Activated CD4-positive, alpha-beta T cell treated with anti-CD3 and anti-CD28 coated beads, Interleukin-2, amount 10 ng/mL, durations not matched to agents 24 days and 14 days (primary cell): ENCODE measurements at regions not wholly inside any gene's neighbourhood (a gene's known extent, or its start where the extent isn't known, plus 50 kb on each side); places are given as distances from the start of the nearest gene placed in this dataset.

Source experiments
- DNase-seq: peaks from one replicate; pipeline ENCODE4 v3.0.0; 2022
- H3K27ac Mint-ChIP-seq: one replicate; pipeline ENCODE4 v1.8.0; 2022; ENCODE audit warnings: mild to moderate bottlenecking, mixed read lengths
- H3K27me3 Mint-ChIP-seq: one replicate; pipeline ENCODE4 v1.8.0; 2022; ENCODE audit warnings: mixed read lengths
- H3K36me3 Mint-ChIP-seq: one replicate; pipeline ENCODE4 v1.8.0; 2022; ENCODE audit warnings: low read depth, mild to moderate bottlenecking, mixed read lengths
- H3K4me1 Mint-ChIP-seq: one replicate; pipeline ENCODE4 v1.8.0; 2021; ENCODE audit warnings: mixed read lengths
- H3K4me3 Mint-ChIP-seq: one replicate; pipeline ENCODE4 v1.8.0; 2022; ENCODE audit warnings: mild to moderate bottlenecking, moderate library complexity, mixed read lengths
- H3K9me3 Mint-ChIP-seq: one replicate; pipeline ENCODE4 v1.8.0; 2021; ENCODE audit warnings: mixed read lengths
- intact Hi-C: fragments of 100-400 bp; cut with micrococcal nuclease; formaldehyde crosslinking; loops from one replicate; pipeline ENCODE4 v1.15.1; 2023

- no peaks in the 10 kb centered on the region for H3K36me3 Mint-ChIP-seq
- intact Hi-C loops = no loop called here
- H3K9me3 Mint-ChIP-seq = no peaks in the 10 kb centered on the region
- no peak for DNase-seq
- H3K4me3 Mint-ChIP-seq = no peak overlapping the region
- H3K27ac Mint-ChIP-seq = no peak overlapping the region
- H3K27me3 Mint-ChIP-seq = no peaks in the 10 kb centered on the region
- H3K4me1 Mint-ChIP-seq = no peaks in the 10 kb centered on the region
Observed at GRCh38 chr4:155564086-155564485, 102.6 kb upstream of the GUCY1A1 start.

- DNase-seq = no peak
- intact Hi-C loops = no loop called here
- H3K27me3 Mint-ChIP-seq = peaks cover 4% of the 10 kb centered on the region
- H3K9me3 Mint-ChIP-seq = no peaks in the 10 kb centered on the region
- H3K27ac Mint-ChIP-seq = no peak overlapping the region
- H3K4me1 Mint-ChIP-seq = no peaks in the 10 kb centered on the region
- no peak overlapping the region for H3K4me3 Mint-ChIP-seq
- H3K36me3 Mint-ChIP-seq = no peaks in the 10 kb centered on the region
Observed at GRCh38 chr4:155559915-155560314, 106.7 kb upstream of the GUCY1A1 start.

GRCh38 chr4:155552180-155552579, 114.5 kb upstream of the GUCY1A1 start:
- H3K9me3 Mint-ChIP-seq = no peaks in the 10 kb centered on the region
- H3K4me1 Mint-ChIP-seq = no peaks in the 10 kb centered on the region
- no peak for DNase-seq
- peaks cover 5% of the 10 kb centered on the region for H3K27me3 Mint-ChIP-seq
- H3K36me3 Mint-ChIP-seq = no peaks in the 10 kb centered on the region
- intact Hi-C loops = no loop called here
- H3K4me3 Mint-ChIP-seq = no peak overlapping the region
- no peak overlapping the region for H3K27ac Mint-ChIP-seq

GRCh38 chr4:155548173-155548572, 118.5 kb upstream of the GUCY1A1 start:
- Mint-ChIP-seq H3K27me3 (peaks cover 2% of the 10 kb centered on the region), H3K9me3 (no peaks in the 10 kb centered on the region), H3K4me3 (no peak overlapping the region), H3K27ac (no peak overlapping the region), H3K4me1 (no peaks in the 10 kb centered on the region), H3K36me3 (no peaks in the 10 kb centered on the region)
- intact Hi-C loops = no loop called here
- no peak for DNase-seq

GRCh38 chr4:155546451-155546850, 120.2 kb upstream of the GUCY1A1 start:
- no peak overlapping the region for H3K27ac Mint-ChIP-seq
- peaks cover 2% of the 10 kb centered on the region for H3K27me3 Mint-ChIP-seq
- no peaks in the 10 kb centered on the region for H3K9me3 Mint-ChIP-seq
- H3K4me1 Mint-ChIP-seq = no peaks in the 10 kb centered on the region
- intact Hi-C loops = no loop called here
- DNase-seq = no peak
- no peak overlapping the region for H3K4me3 Mint-ChIP-seq
- no peaks in the 10 kb centered on the region for H3K36me3 Mint-ChIP-seq

GRCh38 chr4:155545456-155545855, 121.2 kb upstream of the GUCY1A1 start:
- no peaks in the 10 kb centered on the region for H3K27me3 Mint-ChIP-seq

GRCh38 chr4:155544547-155544946, 122.1 kb upstream of the GUCY1A1 start:
- H3K36me3 Mint-ChIP-seq = no peaks in the 10 kb centered on the region
- no peaks in the 10 kb centered on the region for H3K27me3 Mint-ChIP-seq
- H3K4me1 Mint-ChIP-seq = no peaks in the 10 kb centered on the region
- no peak overlapping the region for H3K4me3 Mint-ChIP-seq
- H3K27ac Mint-ChIP-seq = no peak overlapping the region
- intact Hi-C loops = no loop called here
- no peaks in the 10 kb centered on the region for H3K9me3 Mint-ChIP-seq
- DNase-seq = no peak

More at GRCh38 chr4:155545456-155545855, 121.2 kb upstream of the GUCY1A1 start:
- Mint-ChIP-seq H3K4me3 (no peak overlapping the region), H3K36me3 (no peaks in the 10 kb centered on the region), H3K4me1 (no peaks in the 10 kb centered on the region), H3K27ac (no peak overlapping the region), H3K9me3 (no peaks in the 10 kb centered on the region)
- DNase-seq = no peak
- intact Hi-C loops = no loop called here

- H3K4me3 Mint-ChIP-seq = no peak overlapping the region
- DNase-seq = no peak
- intact Hi-C loops = no loop called here
- no peaks in the 10 kb centered on the region for H3K9me3 Mint-ChIP-seq
- no peaks in the 10 kb centered on the region for H3K27me3 Mint-ChIP-seq
- no peaks in the 10 kb centered on the region for H3K36me3 Mint-ChIP-seq
- H3K4me1 Mint-ChIP-seq = no peaks in the 10 kb centered on the region
- no peak overlapping the region for H3K27ac Mint-ChIP-seq
Observed at GRCh38 chr4:155543126-155543765, 123.4 kb upstream of the GUCY1A1 start.

GRCh38 chr4:155542415-155542814, 124.2 kb upstream of the GUCY1A1 start:
- no peaks in the 10 kb centered on the region for H3K9me3 Mint-ChIP-seq
- H3K4me3 Mint-ChIP-seq = no peak overlapping the region
- intact Hi-C loops = no loop called here
- no peaks in the 10 kb centered on the region for H3K27me3 Mint-ChIP-seq
- DNase-seq = no peak
- H3K36me3 Mint-ChIP-seq = no peaks in the 10 kb centered on the region
- no peak overlapping the region for H3K27ac Mint-ChIP-seq
- no peaks in the 10 kb centered on the region for H3K4me1 Mint-ChIP-seq

GRCh38 chr4:155541716-155542115, 124.9 kb upstream of the GUCY1A1 start:
- Mint-ChIP-seq H3K4me1 (no peaks in the 10 kb centered on the region), H3K4me3 (no peak overlapping the region), H3K9me3 (no peaks in the 10 kb centered on the region), H3K27ac (no peak overlapping the region), H3K27me3 (no peaks in the 10 kb centered on the region), H3K36me3 (no peaks in the 10 kb centered on the region)
- DNase-seq = no peak
- intact Hi-C loops = no loop called here

- no peaks in the 10 kb centered on the region for H3K27me3 Mint-ChIP-seq
- no peaks in the 10 kb centered on the region for H3K9me3 Mint-ChIP-seq
- H3K4me3 Mint-ChIP-seq = no peak overlapping the region
- intact Hi-C loops = no loop called here
- H3K4me1 Mint-ChIP-seq = no peaks in the 10 kb centered on the region
- H3K36me3 Mint-ChIP-seq = no peaks in the 10 kb centered on the region
- no peak overlapping the region for H3K27ac Mint-ChIP-seq
- DNase-seq = no peak
Observed at GRCh38 chr4:155540698-155541097, 126.0 kb upstream of the GUCY1A1 start.

GRCh38 chr4:155539746-155540145, 126.9 kb upstream of the GUCY1A1 start:
- no peak overlapping the region for H3K4me3 Mint-ChIP-seq
- H3K27ac Mint-ChIP-seq = no peak overlapping the region
- H3K27me3 Mint-ChIP-seq = no peaks in the 10 kb centered on the region
- no peaks in the 10 kb centered on the region for H3K9me3 Mint-ChIP-seq
- DNase-seq = no peak
- intact Hi-C loops = no loop called here
- H3K4me1 Mint-ChIP-seq = no peaks in the 10 kb centered on the region
- no peaks in the 10 kb centered on the region for H3K36me3 Mint-ChIP-seq

- no peak overlapping the region for H3K4me3 Mint-ChIP-seq
- H3K9me3 Mint-ChIP-seq = no peaks in the 10 kb centered on the region
- H3K36me3 Mint-ChIP-seq = no peaks in the 10 kb centered on the region
- no peaks in the 10 kb centered on the region for H3K4me1 Mint-ChIP-seq
- no peak overlapping the region for H3K27ac Mint-ChIP-seq
- no peaks in the 10 kb centered on the region for H3K27me3 Mint-ChIP-seq
- DNase-seq = no peak
- intact Hi-C loops = no loop called here
Observed at GRCh38 chr4:155535802-155536454, 130.7 kb upstream of the GUCY1A1 start.

GRCh38 chr4:155532373-155533085, 134.1 kb upstream of the GUCY1A1 start:
- no peaks in the 10 kb centered on the region for H3K4me1 Mint-ChIP-seq
- intact Hi-C loops = no loop called here
- no peaks in the 10 kb centered on the region for H3K36me3 Mint-ChIP-seq
- no peaks in the 10 kb centered on the region for H3K27me3 Mint-ChIP-seq
- H3K4me3 Mint-ChIP-seq = no peak overlapping the region
- H3K27ac Mint-ChIP-seq = no peak overlapping the region
- no peaks in the 10 kb centered on the region for H3K9me3 Mint-ChIP-seq
- DNase-seq = no peak
